Erythroblast (primary cell): ENCODE measurements at regions not wholly inside any gene's neighbourhood (a gene's known extent, or its start where the extent isn't known, plus 50 kb on each side); places are given as distances from the start of the nearest gene placed in this dataset.

Experiments
- GATA1 ChIP-seq: IDR thresholded peaks from 2 replicates; pipeline ENCODE4 v1.6.1; 2011; ENCODE audit warnings: low read depth, mild to moderate bottlenecking, control low read depth, low read length, moderate library complexity
- POLR2A ChIP-seq: IDR thresholded peaks from 2 replicates; pipeline ENCODE4 v1.6.1; 2011; ENCODE audit warnings: mild to moderate bottlenecking, low read length

GRCh38 chr9:79985772-79986171, 414.0 kb downstream of the TLE4 start:
- TF ChIP-seq POLR2A: no peak
- TF ChIP-seq GATA1: no peak
